ENCODE measurements at regions not wholly inside any gene's neighbourhood (a gene's known extent, or its start where the extent isn't known, plus 50 kb on each side); places are given as distances from the start of the nearest gene placed in this dataset.

DNA sequence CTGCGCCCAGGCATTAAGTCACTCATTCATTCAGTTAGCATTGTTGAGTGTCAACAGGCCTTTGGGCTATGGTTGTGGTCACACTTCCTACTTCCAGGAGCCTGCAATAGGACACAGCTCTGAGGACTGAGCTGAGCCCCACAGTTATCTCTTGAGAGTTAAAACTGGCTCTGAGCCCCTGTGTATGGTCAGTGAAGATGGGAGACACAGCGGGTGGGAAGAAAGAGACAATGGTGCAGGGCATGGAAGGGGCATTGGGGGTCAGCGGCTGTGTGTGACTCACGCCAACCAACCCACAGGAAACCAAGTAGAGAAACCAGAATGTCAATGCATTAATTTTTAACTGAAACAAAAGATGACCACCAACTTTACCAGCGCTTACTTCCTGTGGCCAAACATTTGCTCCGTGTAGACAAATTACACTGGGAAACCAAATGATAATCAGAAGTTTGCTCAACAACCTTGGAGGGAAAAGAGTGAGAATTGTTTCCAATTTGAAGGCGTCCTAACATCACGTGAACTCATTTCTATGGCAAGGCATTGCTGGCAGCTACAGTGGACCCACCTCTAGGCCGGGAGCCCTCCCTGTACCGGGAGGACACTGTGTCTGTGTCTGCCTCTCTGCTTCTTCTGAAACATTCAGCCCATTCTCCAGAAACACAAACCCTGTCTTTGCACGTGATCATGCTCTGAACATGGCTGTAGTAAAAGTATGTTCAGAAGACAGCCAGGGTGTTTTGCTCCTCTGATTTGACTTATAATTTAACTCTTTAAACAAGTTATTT lies 212.0 kb upstream of the ID2 start:
- no peaks in the 10 kb centered on the region for H3F3A ChIP-seq (ENCODE audit: insufficient read depth)
- H3K4me2 ChIP-seq (ENCODE audit: unreplicated experiment) = no peak overlapping the region
- TF ChIP-seq EZH2phosphoT487 (IDR thresholded peaks at IDR 0.05; ENCODE audit: insufficient read depth, low read depth) (no peak), EZH2 (IDR thresholded peaks at IDR 0.05; ENCODE audit: insufficient read depth, poor library complexity, severe bottlenecking) (no peak)
- DNase-seq = no peak
- WGBS, 2 experiments (ENCODE audit: low coverage in 1 of 2, low lambda C conversion rate in 2 of 2, missing lambda C conversion rate in 2 of 2) = 46 to 48% methylated on average over 11 of the region's 11 CpGs
- no peaks in the 10 kb centered on the region for H3K4me1 ChIP-seq (ENCODE audit: insufficient read depth)
- no peaks in the 10 kb centered on the region for H4K20me1 ChIP-seq (ENCODE audit: insufficient read depth)
- H3K9ac ChIP-seq = no peak overlapping the region
- H3K79me2 ChIP-seq (ENCODE audit: insufficient read depth) = no peaks in the 10 kb centered on the region
- in situ Hi-C loops (cut with MboI) = no loop called here
- no peaks in the 10 kb centered on the region for H3K9me2 ChIP-seq (ENCODE audit: insufficient read depth)
- no peaks in the 10 kb centered on the region for H3K36me3 ChIP-seq (ENCODE audit: low read depth)
- peak overlapping the region; percentile 51; the same call in 1 of the 2 replicates for H2AFZ ChIP-seq
- no peaks in the 10 kb centered on the region for H3K9me3 ChIP-seq (ENCODE audit: low read depth)
- H3K27ac ChIP-seq = no peak overlapping the region
- no peaks in the 10 kb centered on the region for H3K27me3 ChIP-seq (replicated peaks; ENCODE audit: insufficient read depth)
- H3K4me3 ChIP-seq = no peak overlapping the region

DNA sequence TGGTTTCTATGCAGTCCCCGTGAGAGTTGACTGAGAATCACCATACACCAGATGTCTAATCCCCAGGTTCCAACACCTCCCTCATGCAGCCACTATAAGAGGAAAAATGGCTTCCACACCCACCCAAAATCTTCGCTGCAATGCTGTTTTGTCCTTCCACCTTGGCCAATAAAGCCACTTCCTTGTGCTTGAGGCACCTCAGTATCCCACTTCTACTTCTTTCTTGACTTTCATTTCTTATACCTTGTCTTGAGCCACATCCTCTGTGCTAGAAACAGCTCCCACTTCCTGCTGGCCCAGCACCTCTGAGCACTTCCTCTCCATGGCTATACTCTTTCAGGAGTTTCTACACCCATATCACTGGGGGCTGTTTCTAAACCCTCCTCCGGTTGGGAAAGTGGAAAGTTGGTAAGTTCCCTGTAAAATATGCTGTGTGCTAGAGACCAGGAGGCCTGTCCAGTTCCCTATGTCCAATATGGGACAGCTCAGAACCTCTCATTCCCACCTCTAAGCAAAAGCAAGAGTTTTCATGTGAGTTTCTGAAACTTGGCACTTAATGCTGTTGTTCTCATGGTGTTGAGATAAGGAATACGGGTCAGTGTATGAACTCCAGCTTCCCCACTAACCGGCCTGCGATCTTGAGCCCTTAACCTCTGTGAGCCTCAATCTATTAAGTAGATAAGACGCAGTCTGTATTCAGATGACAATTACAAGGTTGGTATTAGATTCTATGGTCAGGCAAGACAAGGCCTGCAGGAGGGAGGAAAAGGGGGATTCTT lies 209.1 kb upstream of the ID2 start:
- no peak overlapping the region for H3K4me3 ChIP-seq
- no peak overlapping the region for H3K4me2 ChIP-seq (ENCODE audit: unreplicated experiment)
- H3F3A ChIP-seq (ENCODE audit: insufficient read depth) = no peaks in the 10 kb centered on the region
- TF ChIP-seq EZH2 (IDR thresholded peaks at IDR 0.05; ENCODE audit: insufficient read depth, poor library complexity, severe bottlenecking) (no peak), EZH2phosphoT487 (IDR thresholded peaks at IDR 0.05; ENCODE audit: insufficient read depth, low read depth) (no peak)
- DNase-seq = no peak
- H3K9ac ChIP-seq = no peak overlapping the region
- H3K9me3 ChIP-seq (ENCODE audit: low read depth) = no peaks in the 10 kb centered on the region
- no peaks in the 10 kb centered on the region for H3K79me2 ChIP-seq (ENCODE audit: insufficient read depth)
- no peaks in the 10 kb centered on the region for H4K20me1 ChIP-seq (ENCODE audit: insufficient read depth)
- H3K4me1 ChIP-seq (ENCODE audit: insufficient read depth) = no peaks in the 10 kb centered on the region
- 89 to 92% methylated on average over 7 of the region's 7 CpGs for WGBS, 2 experiments (ENCODE audit: low coverage in 1 of 2, low lambda C conversion rate in 2 of 2, missing lambda C conversion rate in 2 of 2)
- H3K27me3 ChIP-seq (replicated peaks; ENCODE audit: insufficient read depth) = no peaks in the 10 kb centered on the region
- no peak overlapping the region for H3K27ac ChIP-seq
- H2AFZ ChIP-seq = no peak overlapping the region
- in situ Hi-C loops (cut with MboI) = no loop called here
- H3K9me2 ChIP-seq (ENCODE audit: insufficient read depth) = no peaks in the 10 kb centered on the region
- no peaks in the 10 kb centered on the region for H3K36me3 ChIP-seq (ENCODE audit: low read depth)

DNA sequence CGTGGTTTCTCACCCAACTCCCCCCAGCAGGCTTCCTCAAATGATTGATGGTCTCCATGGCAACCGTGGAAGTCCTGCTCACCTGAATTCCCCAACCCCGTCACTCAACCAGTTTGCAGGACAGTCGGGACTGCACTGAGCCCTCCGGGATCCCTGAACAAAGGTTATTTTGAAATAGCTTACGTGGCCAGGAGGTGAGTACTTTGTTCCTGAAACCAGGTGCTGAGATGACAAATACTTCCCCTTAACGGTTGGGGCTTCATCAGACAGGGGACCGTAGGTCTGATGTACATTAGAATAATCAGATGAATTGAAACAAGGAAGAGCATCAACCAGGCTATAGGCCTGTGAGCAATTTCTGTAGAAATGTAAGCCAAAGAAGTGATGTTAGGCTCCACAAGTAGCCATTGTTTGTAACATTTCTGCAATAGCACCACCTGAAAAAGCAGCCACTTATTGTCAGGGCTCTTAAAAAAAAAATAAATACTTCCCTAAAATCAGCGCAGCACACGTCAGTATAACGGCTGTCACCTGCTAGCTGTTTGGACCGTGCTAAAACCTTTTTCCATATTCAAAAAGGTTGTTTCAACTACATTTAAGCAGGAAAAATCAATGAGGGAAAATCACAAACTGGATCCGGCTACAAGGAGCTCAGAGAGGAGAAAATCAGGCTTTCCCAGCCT lies 206.4 kb upstream of the ID2 start:
- Histone ChIP-seq H3K4me1 (ENCODE audit: insufficient read depth) (no peaks in the 10 kb centered on the region), H3K9me3 (ENCODE audit: low read depth) (no peaks in the 10 kb centered on the region), H3K79me2 (ENCODE audit: insufficient read depth) (no peaks in the 10 kb centered on the region), H4K20me1 (ENCODE audit: insufficient read depth) (no peaks in the 10 kb centered on the region), H3F3A (ENCODE audit: insufficient read depth) (no peaks in the 10 kb centered on the region), H3K36me3 (ENCODE audit: low read depth) (no peaks in the 10 kb centered on the region), H3K27ac (no peak overlapping the region), H3K4me3 (no peak overlapping the region), H3K9ac (no peak overlapping the region), H3K9me2 (ENCODE audit: insufficient read depth) (no peaks in the 10 kb centered on the region), H3K27me3 (replicated peaks; ENCODE audit: insufficient read depth) (no peaks in the 10 kb centered on the region), H3K4me2 (ENCODE audit: unreplicated experiment) (no peak overlapping the region), H2AFZ (no peak overlapping the region)
- TF ChIP-seq EZH2 (IDR thresholded peaks at IDR 0.05; ENCODE audit: insufficient read depth, poor library complexity, severe bottlenecking) (no peak), EZH2phosphoT487 (IDR thresholded peaks at IDR 0.05; ENCODE audit: insufficient read depth, low read depth) (no peak)
- DNase-seq = no peak
- WGBS, 2 experiments (ENCODE audit: low coverage in 1 of 2, low lambda C conversion rate in 2 of 2, missing lambda C conversion rate in 2 of 2) = 83 to 86% methylated on average over 13 of the region's 13 CpGs
- in situ Hi-C loops (cut with MboI) = no loop called here

Measured in GM23248 (cell line).